ENCODE measurements at regions not wholly inside any gene's neighbourhood (a gene's known extent, or its start where the extent isn't known, plus 50 kb on each side); places are given as distances from the start of the nearest gene placed in this dataset.
"Not testable (repeated sequence)": the region's sequence is repeated elsewhere in the genome, so short reads cannot be mapped to it uniquely, and the experiment has no call there.

GRCh38 chr4:115986573-115986972 lies 873.2 kb upstream of the NDST4 start:
- Mint-ChIP-seq H3K36me3 (no peaks in the 10 kb centered on the region), H3K27ac (no peak overlapping the region), H3K4me3 (no peak overlapping the region), H3K4me1 (no peaks in the 10 kb centered on the region), H3K27me3 (ENCODE audit: low read depth) (no peaks in the 10 kb centered on the region), H3K9me3 (peaks cover 7% of the 10 kb centered on the region)
- DNase-seq (ENCODE audit: low spot score in 2 of 2, unreplicated experiment in 2 of 2) = no peak
- no peak for TF ChIP-seq CTCF (IDR thresholded peaks at IDR 0.05; ENCODE audit: unreplicated experiment)

- not testable (repeated sequence) for DNase-seq (ENCODE audit: low spot score in 2 of 2, unreplicated experiment in 2 of 2); H3K27ac Mint-ChIP-seq; H3K4me1 Mint-ChIP-seq; H3K4me3 Mint-ChIP-seq; H3K36me3 Mint-ChIP-seq; H3K27me3 Mint-ChIP-seq (ENCODE audit: low read depth)
- H3K9me3 Mint-ChIP-seq = peaks cover 18% of the 10 kb centered on the region
Observed at GRCh38 chr4:115975421-115976001, 862.1 kb upstream of the NDST4 start.

GRCh38 chr4:115973768-115974167 lies 860.3 kb upstream of the NDST4 start:
- H3K4me3 Mint-ChIP-seq = no peak overlapping the region
- peaks cover 9% of the 10 kb centered on the region for H3K9me3 Mint-ChIP-seq
- H3K36me3 Mint-ChIP-seq = no peaks in the 10 kb centered on the region
- DNase-seq (ENCODE audit: low spot score in 2 of 2, unreplicated experiment in 2 of 2) = no peak
- H3K4me1 Mint-ChIP-seq = peaks cover 8% of the 10 kb centered on the region
- H3K27me3 Mint-ChIP-seq (ENCODE audit: low read depth) = no peaks in the 10 kb centered on the region
- no peak overlapping the region for H3K27ac Mint-ChIP-seq
- no peak for TF ChIP-seq CTCF (IDR thresholded peaks at IDR 0.05; ENCODE audit: unreplicated experiment)

- Mint-ChIP-seq H3K4me3 (no peak overlapping the region), H3K27ac (no peak overlapping the region), H3K27me3 (ENCODE audit: low read depth) (no peaks in the 10 kb centered on the region), H3K36me3 (no peaks in the 10 kb centered on the region), H3K9me3 (peaks cover 9% of the 10 kb centered on the region), H3K4me1 (peaks cover 8% of the 10 kb centered on the region)
- DNase-seq (ENCODE audit: low spot score in 2 of 2, unreplicated experiment in 2 of 2) = no peak
- TF ChIP-seq CTCF (IDR thresholded peaks at IDR 0.05; ENCODE audit: unreplicated experiment) = no peak
Observed at GRCh38 chr4:115972967-115973366, 859.5 kb upstream of the NDST4 start.

GRCh38 chr4:115970859-115971258 lies 857.4 kb upstream of the NDST4 start:
- Mint-ChIP-seq H3K27ac (no peak overlapping the region), H3K9me3 (peaks cover 9% of the 10 kb centered on the region), H3K4me1 (peaks cover 8% of the 10 kb centered on the region), H3K27me3 (ENCODE audit: low read depth) (no peaks in the 10 kb centered on the region), H3K36me3 (no peaks in the 10 kb centered on the region), H3K4me3 (no peak overlapping the region)
- TF ChIP-seq CTCF (IDR thresholded peaks at IDR 0.05; ENCODE audit: unreplicated experiment) = no peak
- DNase-seq (ENCODE audit: low spot score in 2 of 2, unreplicated experiment in 2 of 2) = no peak

- H3K4me3 Mint-ChIP-seq = no peak overlapping the region
- no peak for TF ChIP-seq CTCF (IDR thresholded peaks at IDR 0.05; ENCODE audit: unreplicated experiment)
- peaks cover 8% of the 10 kb centered on the region for H3K4me1 Mint-ChIP-seq
- peaks cover 9% of the 10 kb centered on the region for H3K9me3 Mint-ChIP-seq
- H3K27me3 Mint-ChIP-seq (ENCODE audit: low read depth) = no peaks in the 10 kb centered on the region
- no peak overlapping the region for H3K27ac Mint-ChIP-seq
- H3K36me3 Mint-ChIP-seq = no peaks in the 10 kb centered on the region
- DNase-seq (ENCODE audit: low spot score in 2 of 2, unreplicated experiment in 2 of 2) = no peak
Observed at GRCh38 chr4:115969756-115970155, 856.3 kb upstream of the NDST4 start.
